ENCODE measurements at regions not wholly inside any gene's neighbourhood (a gene's known extent, or its start where the extent isn't known, plus 50 kb on each side); places are given as distances from the start of the nearest gene placed in this dataset.

GRCh38 chr4:54482529-54483200 lies 175.1 kb upstream of the KIT start:
- no peak for DNase-seq (ENCODE audit: extremely low spot score, unreplicated experiment)
- H3K27ac Mint-ChIP-seq (ENCODE audit: unreplicated experiment), result no peak overlapping the region
- H3K27me3 Mint-ChIP-seq (ENCODE audit: unreplicated experiment), result no peaks in the 10 kb centered on the region
- TF ChIP-seq CTCF (IDR thresholded peaks at IDR 0.05), result no peak
- H3K4me3 Mint-ChIP-seq (ENCODE audit: unreplicated experiment), result no peak overlapping the region
- H3K4me1 Mint-ChIP-seq (ENCODE audit: unreplicated experiment), result no peaks in the 10 kb centered on the region
- H3K36me3 Mint-ChIP-seq (ENCODE audit: unreplicated experiment), result peaks cover 5% of the 10 kb centered on the region
- peaks cover 12% of the 10 kb centered on the region for H3K9me3 Mint-ChIP-seq (ENCODE audit: unreplicated experiment)

- Mint-ChIP-seq H3K9me3 (ENCODE audit: unreplicated experiment) (peaks cover 6% of the 10 kb centered on the region), H3K27ac (ENCODE audit: unreplicated experiment) (no peak overlapping the region), H3K36me3 (ENCODE audit: unreplicated experiment) (no peaks in the 10 kb centered on the region), H3K4me1 (ENCODE audit: unreplicated experiment) (no peaks in the 10 kb centered on the region), H3K27me3 (ENCODE audit: unreplicated experiment) (no peaks in the 10 kb centered on the region), H3K4me3 (ENCODE audit: unreplicated experiment) (no peak overlapping the region)
- DNase-seq (ENCODE audit: extremely low spot score, unreplicated experiment), result no peak
- TF ChIP-seq CTCF (IDR thresholded peaks at IDR 0.05), result no peak
Measured at GRCh38 chr4:54484383-54484782, 173.4 kb upstream of the KIT start.

- H3K9me3 Mint-ChIP-seq (ENCODE audit: unreplicated experiment), result no peaks in the 10 kb centered on the region
- no peak for TF ChIP-seq CTCF (IDR thresholded peaks at IDR 0.05)
- H3K4me3 Mint-ChIP-seq (ENCODE audit: unreplicated experiment), result no peak overlapping the region
- no peak for DNase-seq (ENCODE audit: extremely low spot score, unreplicated experiment)
- H3K27me3 Mint-ChIP-seq (ENCODE audit: unreplicated experiment), result no peaks in the 10 kb centered on the region
- H3K4me1 Mint-ChIP-seq (ENCODE audit: unreplicated experiment), result peaks cover 2% of the 10 kb centered on the region
- H3K36me3 Mint-ChIP-seq (ENCODE audit: unreplicated experiment), result no peaks in the 10 kb centered on the region
- H3K27ac Mint-ChIP-seq (ENCODE audit: unreplicated experiment), result no peak overlapping the region
Measured at GRCh38 chr4:54487491-54487890, 170.3 kb upstream of the KIT start.

- DNase-seq (ENCODE audit: extremely low spot score, unreplicated experiment), result no peak
- no peaks in the 10 kb centered on the region for H3K36me3 Mint-ChIP-seq (ENCODE audit: unreplicated experiment)
- H3K4me3 Mint-ChIP-seq (ENCODE audit: unreplicated experiment), result no peak overlapping the region
- no peak for TF ChIP-seq CTCF (IDR thresholded peaks at IDR 0.05)
- H3K4me1 Mint-ChIP-seq (ENCODE audit: unreplicated experiment), result peaks cover 43% of the 10 kb centered on the region
- no peaks in the 10 kb centered on the region for H3K27me3 Mint-ChIP-seq (ENCODE audit: unreplicated experiment)
- no peaks in the 10 kb centered on the region for H3K9me3 Mint-ChIP-seq (ENCODE audit: unreplicated experiment)
- peak overlapping the region; percentile 41 for H3K27ac Mint-ChIP-seq (ENCODE audit: unreplicated experiment)
Measured at GRCh38 chr4:54493862-54494261, 163.9 kb upstream of the KIT start.

GRCh38 chr4:54495091-54495490 lies 162.7 kb upstream of the KIT start:
- H3K27me3 Mint-ChIP-seq (ENCODE audit: unreplicated experiment), result no peaks in the 10 kb centered on the region
- H3K27ac Mint-ChIP-seq (ENCODE audit: unreplicated experiment), result peak overlapping the region; percentile 89
- H3K36me3 Mint-ChIP-seq (ENCODE audit: unreplicated experiment), result no peaks in the 10 kb centered on the region
- H3K4me1 Mint-ChIP-seq (ENCODE audit: unreplicated experiment), result peaks cover 55% of the 10 kb centered on the region
- H3K9me3 Mint-ChIP-seq (ENCODE audit: unreplicated experiment), result no peaks in the 10 kb centered on the region
- H3K4me3 Mint-ChIP-seq (ENCODE audit: unreplicated experiment), result no peak overlapping the region
- no peak for TF ChIP-seq CTCF (IDR thresholded peaks at IDR 0.05)
- DNase-seq (ENCODE audit: extremely low spot score, unreplicated experiment), result no peak

Data from osteocyte (in vitro differentiated cells).